Mucosa of rectum (tissue), 2 donors: ENCODE measurements at regions not wholly inside any gene's neighbourhood (a gene's known extent, or its start where the extent isn't known, plus 50 kb on each side); places are given as distances from the start of the nearest gene placed in this dataset.

Source experiments
- H3K27ac ChIP-seq, 2 donors: one replicate each; pipeline ENCODE4 v1.7.0; 2013; ENCODE audit warnings: inconsistent platforms in 2 of 2, low read depth in 2 of 2, low read length in 2 of 2
- H3K27me3 ChIP-seq, 2 donors: one replicate each; pipeline ENCODE4 v1.7.0; 2013; ENCODE audit warnings: low read length in 2 of 2; ENCODE audit not compliant: control insufficient read depth in 2 of 2, insufficient read depth in 2 of 2
- H3K36me3 ChIP-seq, 2 donors: one replicate each; pipeline ENCODE4 v1.7.0; 2013; ENCODE audit warnings: low read length in 2 of 2; ENCODE audit not compliant: control insufficient read depth in 2 of 2, insufficient read depth in 2 of 2
- H3K4me1 ChIP-seq, 2 donors: one replicate each; pipeline ENCODE4 v1.7.0; 2013; ENCODE audit warnings: low read length in 2 of 2, mild to moderate bottlenecking in 1 of 2; ENCODE audit not compliant: control insufficient read depth in 2 of 2, insufficient read depth in 2 of 2
- H3K4me3 ChIP-seq, 2 donors: one replicate each; pipeline ENCODE4 v1.7.0; 2013; ENCODE audit warnings: low read length in 2 of 2
- H3K9ac ChIP-seq, 2 donors: one replicate each; pipeline ENCODE4 v1.7.0; 2013; ENCODE audit warnings: low read length in 2 of 2, low read depth in 1 of 2, mild to moderate bottlenecking in 1 of 2
- H3K9me3 ChIP-seq, 2 donors: one replicate each; pipeline ENCODE4 v1.7.0; 2013; ENCODE audit warnings: low read length in 2 of 2; ENCODE audit not compliant: control insufficient read depth in 2 of 2
- donor health status: healthy.
- donor health status: Normal muscosa, but diverticular disease.

DNA sequence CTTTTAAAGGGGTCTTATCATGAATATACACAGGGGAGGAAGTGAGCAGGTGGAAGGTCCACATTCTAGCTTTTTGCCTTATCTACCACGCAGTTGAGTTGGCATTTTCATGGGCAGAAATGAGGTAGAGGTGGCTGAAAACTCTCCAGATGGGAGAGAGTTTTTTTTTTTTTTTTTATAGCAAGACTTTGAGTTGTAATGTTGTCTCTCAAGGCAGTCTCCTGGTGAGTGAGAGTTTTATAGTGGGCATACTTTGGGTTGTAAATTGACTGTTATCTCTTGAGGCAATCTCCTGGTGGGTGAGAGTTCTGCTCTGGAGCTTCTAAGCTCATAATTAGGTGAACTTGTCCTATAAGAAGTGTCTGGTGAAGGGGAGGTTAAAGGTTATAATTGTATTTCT, 191.7 kb upstream of the NAALADL2 start:
- no peak overlapping the region for H3K4me3 ChIP-seq
- H3K27ac ChIP-seq: no peak overlapping the region
- H3K4me1 ChIP-seq: peaks cover 0 to 2% of the 10 kb centered on the region in 2 donors
- H3K36me3 ChIP-seq: no peaks in the 10 kb centered on the region
- H3K27me3 ChIP-seq: no peaks in the 10 kb centered on the region
- no peak overlapping the region for H3K9ac ChIP-seq
- H3K9me3 ChIP-seq: no peaks in the 10 kb centered on the region

DNA sequence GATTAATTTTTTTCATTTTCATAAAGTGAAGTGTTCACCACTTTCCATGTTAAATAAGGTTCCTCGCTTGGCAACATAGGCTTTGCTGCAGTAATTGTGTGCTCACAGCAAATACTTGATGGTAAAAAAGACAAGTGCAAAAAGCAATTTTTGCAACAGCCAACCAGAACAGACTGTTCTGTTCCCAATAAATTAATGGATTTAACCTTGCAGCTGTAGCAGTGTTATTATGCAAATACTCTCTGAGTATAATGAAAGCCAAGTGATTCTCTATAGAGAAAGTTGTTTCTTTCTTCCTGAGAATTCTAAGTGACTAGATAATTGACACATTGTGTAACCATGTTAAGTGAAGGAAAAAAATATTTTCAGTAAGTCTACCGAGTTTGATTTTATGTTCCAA, 183.7 kb upstream of the NAALADL2 start:
- H3K4me3 ChIP-seq: no peak overlapping the region
- H3K27me3 ChIP-seq: no peaks in the 10 kb centered on the region
- no peaks in the 10 kb centered on the region for H3K9me3 ChIP-seq
- H3K36me3 ChIP-seq: no peaks in the 10 kb centered on the region
- no peak overlapping the region for H3K27ac ChIP-seq
- no peak overlapping the region for H3K9ac ChIP-seq
- no peaks in the 10 kb centered on the region for H3K4me1 ChIP-seq

DNA sequence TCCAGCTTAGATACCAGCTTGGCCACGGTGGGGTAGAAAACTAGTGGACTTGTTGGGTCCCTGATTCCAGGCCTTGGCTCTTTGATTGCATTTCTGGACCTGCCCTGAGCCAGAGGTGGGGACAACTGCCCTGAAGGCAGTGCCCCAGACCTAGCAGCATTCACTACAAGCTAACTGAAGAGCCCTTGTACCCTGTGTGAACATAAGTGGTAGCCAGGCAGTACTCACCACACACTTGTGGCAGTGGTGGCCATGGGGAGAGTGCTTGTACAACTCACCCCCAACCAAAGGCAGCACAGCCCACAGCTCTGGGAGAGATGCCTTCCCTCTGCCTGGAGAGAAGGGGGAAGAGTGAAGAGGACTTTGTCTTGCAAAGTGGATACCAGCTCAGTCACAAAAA, 177.3 kb upstream of the NAALADL2 start:
- no peaks in the 10 kb centered on the region for H3K36me3 ChIP-seq
- no peak overlapping the region for H3K27ac ChIP-seq
- no peak overlapping the region for H3K4me3 ChIP-seq
- H3K9ac ChIP-seq: no peak overlapping the region
- H3K9me3 ChIP-seq: no peaks in the 10 kb centered on the region
- H3K4me1 ChIP-seq: no peaks in the 10 kb centered on the region
- no peaks in the 10 kb centered on the region for H3K27me3 ChIP-seq

DNA sequence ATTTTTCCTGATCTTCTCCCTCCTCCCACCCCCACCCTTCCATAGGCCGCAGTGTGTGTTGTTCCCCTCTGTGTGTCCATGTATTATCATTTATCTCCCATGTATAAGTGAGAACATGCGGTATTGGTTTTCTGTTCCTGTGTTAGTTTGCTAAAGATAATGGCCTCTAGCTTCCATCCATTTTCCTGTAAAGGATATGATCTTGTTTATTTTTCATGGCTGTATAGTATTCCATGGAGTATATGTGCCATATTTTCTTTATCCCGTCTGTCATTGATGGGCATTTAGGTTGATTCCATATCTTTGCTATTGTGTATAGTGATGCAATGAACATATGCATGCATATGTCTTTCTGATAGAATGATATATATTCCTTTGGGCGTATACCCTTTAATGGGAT, 173.3 kb upstream of the NAALADL2 start:
- Histone ChIP-seq H3K4me3 (no peak overlapping the region), H3K27ac (no peak overlapping the region), H3K27me3 (no peaks in the 10 kb centered on the region), H3K4me1 (no peaks in the 10 kb centered on the region), H3K9me3 (no peaks in the 10 kb centered on the region), H3K9ac (no peak overlapping the region), H3K36me3 (no peaks in the 10 kb centered on the region)

DNA sequence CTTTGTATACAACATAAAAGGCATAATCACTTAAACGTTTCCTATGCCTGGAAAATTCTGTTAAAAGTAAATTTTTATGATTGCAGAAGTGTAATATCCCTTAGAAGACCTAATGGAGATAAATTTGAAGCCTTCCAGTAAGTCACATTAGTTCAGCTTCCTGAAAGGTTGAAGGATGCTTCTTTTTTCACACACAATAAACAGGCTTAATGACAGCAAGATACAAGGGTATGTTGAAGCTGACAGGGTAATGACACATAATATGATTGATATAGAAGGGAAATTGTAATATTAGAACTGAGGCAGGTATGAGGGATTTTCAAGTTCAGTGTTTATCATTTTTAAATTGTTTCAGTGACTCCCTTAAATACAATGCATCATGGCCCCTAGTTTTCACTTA, 161.8 kb upstream of the NAALADL2 start:
- H3K36me3 ChIP-seq: no peaks in the 10 kb centered on the region
- H3K27ac ChIP-seq: no peak overlapping the region
- H3K4me3 ChIP-seq: no peak overlapping the region
- no peaks in the 10 kb centered on the region for H3K4me1 ChIP-seq
- no peaks in the 10 kb centered on the region for H3K27me3 ChIP-seq
- H3K9me3 ChIP-seq: no peaks in the 10 kb centered on the region
- no peak overlapping the region for H3K9ac ChIP-seq

DNA sequence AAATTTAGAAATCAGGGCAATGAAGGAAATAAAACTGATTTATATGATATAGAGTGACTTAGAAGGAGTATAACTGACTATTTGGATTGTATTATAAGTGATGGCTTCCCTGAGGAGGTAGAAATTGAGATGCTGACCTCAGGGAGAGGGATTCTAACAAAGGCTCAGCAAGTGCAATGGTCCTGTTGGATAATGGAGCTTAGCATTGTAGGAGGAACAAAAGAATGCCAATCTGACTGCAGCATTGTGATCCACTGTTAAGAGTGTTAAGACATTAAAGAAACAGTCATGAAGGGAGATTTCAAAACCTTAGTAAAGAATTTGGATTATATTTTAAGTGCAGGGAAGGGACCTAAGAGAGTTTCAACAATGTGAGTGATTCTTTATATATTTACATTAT, 158.4 kb upstream of the NAALADL2 start:
- H3K4me3 ChIP-seq: no peak overlapping the region
- no peaks in the 10 kb centered on the region for H3K4me1 ChIP-seq
- H3K36me3 ChIP-seq: no peaks in the 10 kb centered on the region
- H3K9ac ChIP-seq: no peak overlapping the region
- no peaks in the 10 kb centered on the region for H3K9me3 ChIP-seq
- no peaks in the 10 kb centered on the region for H3K27me3 ChIP-seq
- H3K27ac ChIP-seq: no peak overlapping the region

DNA sequence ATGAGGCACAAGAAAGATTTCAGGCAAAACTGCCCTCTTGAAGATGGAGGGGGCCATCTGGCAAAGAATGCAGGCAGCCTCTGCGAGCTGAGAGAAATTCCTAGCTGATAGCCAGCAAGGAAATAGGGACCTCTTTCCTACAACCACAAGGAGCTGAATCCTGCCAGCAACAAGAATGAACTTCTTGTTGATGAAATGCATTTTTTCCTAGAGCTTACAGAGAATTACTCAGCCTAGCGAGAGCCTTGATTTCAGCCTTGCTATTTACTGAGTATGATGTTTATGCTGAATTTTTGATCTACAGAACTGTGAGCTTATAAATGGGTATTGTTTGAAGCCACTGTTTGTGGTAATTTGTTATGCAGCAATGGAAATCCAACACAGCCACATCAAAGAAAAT, 148.5 kb upstream of the NAALADL2 start:
- H3K36me3 ChIP-seq: no peaks in the 10 kb centered on the region
- no peaks in the 10 kb centered on the region for H3K27me3 ChIP-seq
- no peaks in the 10 kb centered on the region for H3K9me3 ChIP-seq
- no peak overlapping the region for H3K9ac ChIP-seq
- H3K4me3 ChIP-seq: no peak overlapping the region
- H3K27ac ChIP-seq: no peak overlapping the region
- no peaks in the 10 kb centered on the region for H3K4me1 ChIP-seq

DNA sequence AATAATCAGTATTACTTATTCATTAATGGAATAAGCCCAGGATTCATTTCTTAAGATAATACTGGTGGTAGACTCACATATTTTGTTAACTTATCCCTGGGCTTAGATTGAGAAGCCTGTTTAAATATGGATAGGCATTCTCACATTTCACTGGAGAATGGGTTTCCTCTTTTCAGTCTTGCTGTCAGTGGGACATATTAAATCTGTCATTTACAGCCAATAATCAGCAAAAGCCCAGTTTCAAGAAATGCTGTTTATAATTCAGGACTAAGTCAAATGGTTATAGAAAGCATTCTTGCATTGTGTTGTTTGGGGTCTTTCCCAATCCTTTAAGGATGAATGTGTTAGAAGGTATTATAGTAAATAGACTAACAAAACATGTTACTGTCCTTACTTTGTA, 143.7 kb upstream of the NAALADL2 start:
- Histone ChIP-seq H3K4me3 (no peak overlapping the region), H3K36me3 (no peaks in the 10 kb centered on the region), H3K9ac (no peak overlapping the region), H3K9me3 (no peaks in the 10 kb centered on the region), H3K27ac (no peak overlapping the region), H3K4me1 (no peaks in the 10 kb centered on the region), H3K27me3 (no peaks in the 10 kb centered on the region)

DNA sequence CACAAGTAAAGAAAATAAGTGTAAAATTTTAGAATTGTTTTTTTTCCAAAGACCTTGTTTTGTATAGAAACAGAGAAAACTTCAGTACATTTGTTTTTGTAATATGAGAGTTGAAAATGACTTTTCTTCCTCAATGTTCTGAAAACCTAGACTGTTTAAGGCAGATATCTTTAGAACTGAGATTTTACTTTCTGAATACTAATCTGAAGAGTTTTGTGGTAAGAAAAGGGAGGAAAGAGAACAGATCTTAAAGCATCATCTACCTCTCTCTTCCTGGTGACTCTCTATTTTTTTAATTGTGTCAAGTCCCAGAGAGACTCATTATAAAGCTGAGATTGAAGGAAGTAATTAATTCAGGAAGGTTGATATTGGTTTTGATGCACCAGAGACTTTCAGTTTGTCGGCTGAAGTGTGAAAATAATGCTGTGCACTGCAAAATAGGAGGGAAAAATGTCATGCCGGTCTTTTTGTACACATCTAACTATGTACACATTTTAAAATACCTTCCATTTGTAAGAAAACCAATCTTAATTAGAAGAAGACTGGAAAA, 142.1 kb upstream of the NAALADL2 start:
- H3K4me3 ChIP-seq: no peak overlapping the region
- H3K27me3 ChIP-seq: no peaks in the 10 kb centered on the region

DNA sequence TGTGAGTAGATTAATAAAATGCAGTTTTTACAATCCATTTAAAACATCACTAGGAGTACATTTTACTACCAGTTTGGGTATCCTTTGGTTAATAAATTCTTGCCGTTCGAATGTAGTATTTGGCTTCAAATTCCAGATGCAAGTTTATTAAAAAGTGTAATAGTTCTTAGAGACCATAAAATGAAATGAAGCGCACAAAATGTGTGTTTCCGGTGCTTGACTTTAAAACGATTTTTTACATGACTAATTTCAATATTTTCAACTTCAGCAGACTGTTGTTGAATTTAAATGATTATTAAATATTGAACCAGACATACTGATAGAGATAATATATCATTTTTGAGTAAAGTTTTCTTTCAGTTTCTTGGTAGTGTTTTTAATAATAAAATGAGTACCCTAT, 138.4 kb upstream of the NAALADL2 start:
- no peak overlapping the region for H3K4me3 ChIP-seq
- no peaks in the 10 kb centered on the region for H3K36me3 ChIP-seq
- no peak overlapping the region for H3K9ac ChIP-seq
- H3K4me1 ChIP-seq: no peaks in the 10 kb centered on the region
- no peak overlapping the region for H3K27ac ChIP-seq
- no peaks in the 10 kb centered on the region for H3K27me3 ChIP-seq
- no peaks in the 10 kb centered on the region for H3K9me3 ChIP-seq

More for the DNA sequence above, 142.1 kb upstream of the NAALADL2 start:
- H3K9me3 ChIP-seq: no peaks in the 10 kb centered on the region
- H3K36me3 ChIP-seq: no peaks in the 10 kb centered on the region
- H3K9ac ChIP-seq: no peak overlapping the region
- H3K27ac ChIP-seq: no peak overlapping the region
- H3K4me1 ChIP-seq: no peaks in the 10 kb centered on the region

DNA sequence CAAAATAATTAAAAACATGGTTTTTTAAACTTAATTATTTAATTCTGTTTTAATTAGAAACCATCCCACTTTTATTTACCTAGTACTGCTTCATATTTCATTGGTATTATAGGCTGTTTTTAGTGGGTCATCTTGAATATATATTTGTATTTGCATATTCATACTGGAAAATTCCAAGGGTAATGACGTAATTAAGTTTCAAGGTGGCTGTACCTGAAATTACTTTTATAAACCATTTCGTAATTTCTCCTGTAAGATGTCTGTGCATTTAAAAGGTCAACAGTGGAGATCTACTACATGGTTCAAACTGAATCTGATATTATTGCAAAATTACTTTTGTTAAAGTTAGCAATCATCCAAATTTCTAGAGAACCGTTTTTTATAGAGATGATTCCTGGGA, 133.8 kb upstream of the NAALADL2 start:
- Histone ChIP-seq H3K4me3 (no peak overlapping the region), H3K9me3 (no peaks in the 10 kb centered on the region), H3K27me3 (no peaks in the 10 kb centered on the region), H3K36me3 (no peaks in the 10 kb centered on the region), H3K27ac (no peak overlapping the region), H3K4me1 (no peaks in the 10 kb centered on the region), H3K9ac (no peak overlapping the region)
